ENCODE measurements at regions not wholly inside any gene's neighbourhood (a gene's known extent, or its start where the extent isn't known, plus 50 kb on each side); places are given as distances from the start of the nearest gene placed in this dataset.
"Not testable (repeated sequence)": the region's sequence is repeated elsewhere in the genome, so short reads cannot be mapped to it uniquely, and the experiment has no call there.

DNA sequence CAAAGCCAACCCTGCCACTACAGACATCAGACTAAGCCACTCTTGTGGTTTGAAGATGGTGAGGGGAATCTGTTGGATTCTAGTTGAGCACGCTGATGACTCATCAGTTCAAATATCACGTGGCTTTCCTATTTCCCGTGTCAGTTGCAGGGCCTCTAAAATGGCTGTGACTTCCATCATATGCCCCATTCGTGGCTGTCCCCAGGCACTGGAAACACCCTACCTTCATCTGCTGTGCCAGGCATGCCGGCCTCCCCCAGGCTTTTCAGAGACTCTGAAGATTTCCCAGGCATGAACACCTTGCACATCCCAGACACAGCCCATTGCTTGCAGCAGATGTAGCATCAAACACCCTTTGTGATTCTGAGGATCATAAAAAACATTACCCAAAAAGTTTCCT is 659.9 kb downstream of the UQCRFS1 start:
- DNase-seq = no peak

DNA sequence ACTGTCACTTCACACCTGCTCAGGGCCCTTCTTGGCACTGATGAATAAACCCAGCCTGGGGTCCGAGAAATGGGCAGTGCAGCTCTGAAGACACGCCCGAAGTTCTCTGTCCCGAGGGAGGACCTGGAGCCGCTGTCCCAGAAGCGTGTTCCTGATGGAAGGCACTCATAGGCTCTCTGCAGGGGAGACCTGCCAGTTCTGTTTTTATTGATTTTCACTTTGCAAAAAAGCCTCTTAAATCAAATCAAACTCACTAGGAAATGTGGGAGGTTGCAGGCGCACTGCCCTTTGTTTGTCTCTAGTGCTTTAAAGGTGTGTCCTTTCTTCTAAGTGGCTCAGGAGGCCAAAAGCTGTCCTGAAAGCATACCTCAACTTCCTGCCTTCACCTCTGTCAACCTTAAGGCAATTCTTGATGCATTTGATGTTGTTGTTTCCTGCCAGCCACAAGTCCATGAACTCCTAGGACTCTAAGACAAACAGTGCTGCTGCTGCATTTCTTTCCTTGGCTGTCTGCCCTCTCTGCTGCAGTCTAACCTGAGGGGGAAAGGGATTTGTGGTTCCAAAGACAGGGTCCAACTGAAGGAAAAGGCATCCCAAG is 663.2 kb downstream of the UQCRFS1 start:
- no peak for DNase-seq

DNA sequence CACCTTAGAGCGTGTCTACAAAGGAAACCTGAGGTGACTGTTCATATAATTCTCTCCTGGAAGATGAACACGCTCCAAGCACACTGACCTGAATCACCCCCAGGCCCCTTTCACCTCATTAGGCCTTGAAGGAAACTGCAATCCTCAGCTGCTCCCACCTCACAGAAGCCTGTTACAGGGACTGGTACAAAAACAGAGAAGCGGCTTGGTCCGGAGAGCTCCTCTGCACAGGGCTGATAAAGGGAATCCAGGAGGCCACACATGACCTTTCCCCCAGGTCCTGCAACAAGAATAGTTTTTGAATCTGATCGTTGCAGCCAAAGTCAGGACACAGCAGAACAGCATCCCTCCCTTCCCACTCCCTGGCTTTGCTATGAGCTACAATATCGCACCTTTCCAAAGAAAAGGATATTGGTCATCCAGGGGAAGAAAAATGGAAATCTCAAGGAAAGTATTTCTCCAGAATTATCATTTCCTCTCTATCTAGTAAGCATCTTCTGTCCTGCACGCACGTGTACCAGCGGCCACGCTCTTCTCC is 666.7 kb downstream of the UQCRFS1 start:
- no peak for DNase-seq

DNA sequence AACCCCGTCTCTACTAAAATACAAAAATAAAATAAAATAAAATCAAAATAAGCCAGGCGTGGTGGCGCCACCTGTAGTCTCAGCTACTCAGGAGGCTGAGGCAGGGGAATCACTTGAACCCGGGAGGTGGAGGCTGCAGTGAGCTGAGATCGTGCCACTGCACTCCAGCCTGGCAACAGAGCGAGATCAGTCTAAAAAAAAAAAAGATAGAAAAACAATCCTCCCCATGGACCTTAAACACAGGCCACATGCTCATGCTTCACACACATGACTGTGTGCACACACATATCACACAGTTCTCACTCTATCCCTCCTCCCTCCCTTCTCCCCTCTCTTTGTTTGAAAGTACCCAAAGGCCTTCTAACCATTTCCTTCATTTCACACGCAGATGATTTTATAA is 667.6 kb downstream of the UQCRFS1 start:
- DNase-seq = not testable (repeated sequence)

DNA sequence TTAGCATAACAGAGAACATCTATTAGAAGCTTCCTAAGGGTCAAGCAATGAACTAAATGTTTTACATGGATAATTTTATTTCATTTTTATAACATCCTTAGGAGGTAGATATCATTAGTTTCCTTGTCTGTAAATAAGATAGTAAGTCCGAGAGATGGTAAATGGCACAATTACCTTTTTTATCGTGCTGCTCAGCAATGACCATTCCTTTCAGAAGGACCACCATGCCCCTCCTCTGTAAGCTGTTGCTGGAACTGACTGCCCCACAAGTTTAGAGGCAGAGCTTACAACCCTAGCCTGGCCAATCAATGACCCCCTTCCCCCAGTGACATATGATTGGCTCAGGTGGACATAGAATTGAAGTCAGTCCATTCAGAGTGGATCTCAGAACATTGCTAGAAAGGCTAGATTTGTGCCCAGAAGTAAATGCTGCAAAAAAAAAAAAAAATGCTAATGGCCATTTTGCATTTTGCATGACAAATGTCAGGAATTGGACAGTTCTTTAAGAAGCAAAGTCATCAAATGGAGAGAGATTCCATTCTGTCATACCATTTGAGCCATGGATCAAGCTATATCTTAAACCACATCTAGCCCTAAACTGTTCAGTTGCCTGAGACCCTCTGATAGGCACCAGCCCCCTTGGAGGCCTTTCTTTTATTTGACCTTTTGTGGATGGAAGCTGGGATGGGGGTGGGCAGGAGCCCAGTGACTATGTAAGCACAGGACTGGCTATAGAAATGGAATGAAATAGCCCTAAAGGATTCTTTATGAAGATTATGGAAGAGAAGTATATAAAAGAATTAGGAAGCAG is 668.3 kb downstream of the UQCRFS1 start:
- DNase-seq = no peak

DNA sequence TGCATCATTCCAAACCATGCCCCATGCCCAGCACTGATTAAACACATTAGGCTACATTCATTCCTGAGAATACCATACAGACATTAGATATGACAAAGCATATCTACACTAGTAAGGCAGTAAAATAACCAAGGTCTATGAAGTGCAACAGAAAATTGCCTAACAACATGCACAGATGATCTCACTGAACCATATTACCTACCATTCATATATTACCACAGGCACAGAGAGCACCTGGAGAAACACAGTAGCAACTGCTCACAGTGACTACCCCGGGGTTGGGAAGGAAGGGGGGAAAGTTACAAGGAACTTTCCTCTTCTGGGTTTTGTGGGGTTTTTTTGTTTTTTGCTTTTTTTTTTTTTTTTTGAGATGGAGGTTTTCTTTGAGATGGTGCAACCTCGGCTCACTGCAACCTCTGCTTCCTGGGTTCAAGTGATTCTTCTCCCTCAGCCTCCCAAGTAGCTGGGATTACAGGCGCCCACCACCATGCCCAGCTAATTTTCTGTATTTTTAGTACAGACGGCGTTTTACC is 669.6 kb downstream of the UQCRFS1 start:
- no peak for DNase-seq

DNA sequence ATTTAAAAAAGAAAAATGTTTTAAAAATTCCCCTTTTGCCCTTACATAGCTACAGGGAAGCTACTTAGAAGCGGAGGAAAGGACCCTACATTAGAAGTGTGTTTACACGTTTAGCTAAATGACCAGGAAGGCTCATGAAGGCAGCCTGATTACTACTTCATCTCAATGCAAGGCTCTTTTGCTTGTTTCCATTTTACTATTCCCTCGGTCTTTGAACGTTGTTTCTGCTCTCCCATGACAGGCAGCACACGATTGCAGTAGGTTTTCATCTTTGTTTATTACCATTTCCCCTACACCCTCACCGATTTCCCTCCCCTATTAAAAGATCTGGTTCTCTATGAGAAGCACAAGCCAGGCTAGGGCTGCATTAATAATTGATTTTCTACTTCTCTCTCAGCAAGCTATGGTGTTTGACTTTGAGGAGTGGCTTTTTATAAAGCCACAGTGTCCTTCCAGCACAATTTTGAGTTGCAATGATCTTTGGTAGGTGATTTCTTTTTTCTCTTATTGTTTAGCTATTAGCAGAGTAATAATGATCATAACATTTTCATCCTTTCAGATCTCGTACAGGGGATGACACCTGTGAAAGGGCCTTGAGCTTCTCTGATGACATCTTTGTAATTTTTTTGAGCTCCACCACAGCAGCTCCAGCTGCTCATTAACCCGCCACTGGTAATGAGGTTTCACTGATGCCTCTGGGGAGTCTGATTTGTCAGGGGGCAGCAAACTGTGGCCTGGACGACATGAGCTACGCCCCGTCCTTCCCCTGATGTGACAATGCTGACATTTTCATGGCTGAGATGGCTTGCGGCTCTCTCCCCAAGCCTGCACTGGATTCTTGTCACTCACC is 670.3 kb downstream of the UQCRFS1 start:
- DNase-seq = no peak

DNA sequence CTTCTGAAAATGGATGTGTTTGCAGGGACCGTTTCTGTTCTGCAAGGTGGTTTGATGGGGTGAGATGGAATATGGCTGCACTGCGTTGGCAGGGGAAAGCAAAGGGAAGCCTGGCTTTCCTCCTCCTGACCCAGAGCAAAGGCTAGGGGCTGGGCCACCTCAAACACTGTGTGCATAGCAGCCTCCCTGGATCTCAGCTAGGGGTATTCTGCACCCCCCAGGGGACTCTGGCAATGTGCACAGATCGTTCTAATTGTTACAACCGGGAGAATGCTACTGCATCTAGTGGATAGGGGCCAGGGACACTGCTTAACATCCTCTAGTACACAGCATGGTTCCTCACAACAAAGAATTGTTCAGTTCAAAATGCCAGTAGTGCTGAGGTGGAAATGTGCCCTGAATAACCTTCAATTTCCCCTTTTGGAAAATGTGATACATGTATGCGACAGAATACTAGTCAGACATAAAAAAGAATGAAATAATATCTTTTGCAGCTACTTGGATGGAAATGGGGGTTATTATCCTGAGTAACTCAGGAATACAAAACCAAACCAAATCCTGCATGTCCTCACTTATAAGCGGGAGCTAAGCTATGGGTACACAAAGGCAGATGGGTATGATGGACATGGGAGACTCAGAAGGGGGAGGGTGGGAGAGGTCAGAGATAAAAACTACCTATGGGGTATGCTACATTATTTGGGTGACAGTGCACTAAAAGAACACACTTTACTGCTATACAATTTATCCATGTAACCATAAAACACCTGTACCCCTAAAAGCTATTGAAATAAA is 671.2 kb downstream of the UQCRFS1 start:
- DNase-seq = no peak

DNA sequence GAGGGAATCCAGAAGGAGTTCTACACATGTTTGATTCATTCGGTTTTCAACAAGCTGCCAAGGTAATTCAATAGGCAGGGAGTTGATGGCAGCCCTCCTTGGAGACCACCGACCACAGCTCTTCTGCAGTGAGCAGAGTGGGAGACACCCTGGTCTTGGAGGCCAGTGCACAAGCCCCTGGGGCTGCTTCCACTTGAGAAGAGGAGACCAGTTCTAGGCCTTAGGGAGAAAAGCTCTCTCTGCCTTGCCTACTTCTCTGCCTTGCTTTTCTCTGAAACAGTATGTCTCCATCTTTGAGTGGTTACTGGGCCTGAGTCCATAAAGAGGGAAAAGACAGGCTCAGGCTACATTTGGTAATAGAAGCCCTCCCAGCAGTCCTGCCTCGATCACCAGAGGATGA is 671.9 kb downstream of the UQCRFS1 start:
- DNase-seq = no peak

DNA sequence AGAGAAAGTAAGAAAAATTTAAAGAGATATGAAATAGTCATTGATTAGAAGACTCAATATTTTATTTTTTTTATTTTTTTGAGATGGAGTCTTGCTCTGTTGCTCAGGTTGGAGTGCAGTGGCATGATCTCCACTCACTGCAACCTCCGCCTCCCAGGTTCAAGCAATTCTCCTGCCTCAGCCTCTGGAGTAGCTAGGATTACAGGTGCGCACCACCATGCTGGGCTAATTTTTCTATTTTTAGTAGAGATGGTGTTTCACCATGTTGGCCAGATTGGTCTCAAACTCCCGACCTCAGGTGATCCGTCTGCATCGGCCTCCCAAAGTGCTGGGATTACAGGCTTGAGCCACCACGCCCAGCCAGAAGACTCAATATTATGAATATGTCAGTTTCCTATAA is 672.6 kb downstream of the UQCRFS1 start:
- not testable (repeated sequence) for DNase-seq

DNA sequence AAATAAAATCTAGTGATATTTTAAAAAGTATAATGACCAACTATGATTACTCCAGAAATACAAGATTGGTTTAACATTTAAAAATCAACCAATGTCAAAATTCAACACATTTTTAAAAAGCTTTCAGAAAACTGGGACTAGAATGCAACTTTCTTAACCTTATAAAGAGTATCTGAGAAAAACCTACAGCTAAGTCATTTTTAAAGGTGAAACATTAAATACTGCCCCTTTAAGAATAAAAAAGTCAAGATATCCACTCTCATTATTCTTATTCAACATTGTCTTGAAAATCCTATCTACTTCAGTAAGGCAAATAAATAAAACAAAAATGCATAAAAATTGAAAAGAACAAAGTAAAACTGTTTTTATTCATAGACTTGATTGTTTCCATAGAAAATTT is 673.2 kb downstream of the UQCRFS1 start:
- no peak for DNase-seq

DNA sequence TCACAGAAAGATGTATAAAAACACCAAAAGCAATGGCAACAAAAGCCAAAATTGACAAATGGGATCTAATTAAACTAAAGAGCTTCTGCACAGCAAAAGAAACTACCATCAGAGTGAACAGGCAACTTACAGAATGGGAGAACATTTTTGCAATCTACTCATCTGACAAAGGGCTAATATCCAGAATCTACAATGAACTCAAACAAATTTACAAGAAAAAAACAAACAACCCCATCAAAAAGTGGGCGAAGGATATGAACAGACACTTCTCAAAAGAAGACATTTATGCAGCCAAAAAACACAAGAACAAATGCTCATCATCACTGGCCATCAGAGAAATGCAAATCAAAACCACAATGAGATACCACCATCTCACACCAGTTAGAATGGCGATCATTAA is 674.4 kb downstream of the UQCRFS1 start:
- not testable (repeated sequence) for DNase-seq

DNA sequence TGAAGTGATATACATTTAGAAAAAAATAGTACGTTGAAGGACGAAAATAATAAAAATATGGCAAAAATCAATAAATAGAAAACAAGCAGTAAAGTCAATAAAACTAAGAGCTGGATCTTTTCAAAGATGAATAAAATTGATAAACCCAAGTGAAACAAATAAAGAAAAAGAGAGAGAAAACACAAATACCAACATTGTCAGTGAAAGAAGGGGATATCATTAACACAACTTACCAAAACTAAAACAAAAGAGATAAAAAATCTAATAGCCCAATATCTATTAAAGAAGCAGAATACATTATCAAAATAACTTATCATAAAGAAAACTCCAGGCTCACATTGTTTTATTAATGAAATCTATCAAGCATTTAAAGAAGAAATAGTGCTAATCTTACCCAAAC is 675.1 kb downstream of the UQCRFS1 start:
- DNase-seq = no peak

DNA sequence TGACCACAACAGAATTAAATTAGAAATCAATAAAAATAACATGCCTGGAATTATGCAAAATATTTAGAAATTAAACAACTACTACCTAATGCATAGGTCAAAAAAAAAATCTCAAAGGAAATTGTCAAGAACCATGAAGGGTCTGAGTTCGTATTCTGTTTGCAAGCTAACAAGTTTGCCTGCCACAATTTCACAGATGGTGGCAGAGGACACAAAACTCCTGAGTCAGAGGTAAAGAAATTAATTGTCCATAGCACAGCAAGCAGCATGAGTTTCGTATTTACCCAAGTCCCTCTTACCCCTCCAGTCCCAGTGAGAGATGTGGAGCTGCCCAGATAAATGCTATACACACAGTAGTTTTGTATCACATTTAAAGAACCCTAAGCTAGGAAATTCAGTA is 675.9 kb downstream of the UQCRFS1 start:
- DNase-seq = no peak

DNA sequence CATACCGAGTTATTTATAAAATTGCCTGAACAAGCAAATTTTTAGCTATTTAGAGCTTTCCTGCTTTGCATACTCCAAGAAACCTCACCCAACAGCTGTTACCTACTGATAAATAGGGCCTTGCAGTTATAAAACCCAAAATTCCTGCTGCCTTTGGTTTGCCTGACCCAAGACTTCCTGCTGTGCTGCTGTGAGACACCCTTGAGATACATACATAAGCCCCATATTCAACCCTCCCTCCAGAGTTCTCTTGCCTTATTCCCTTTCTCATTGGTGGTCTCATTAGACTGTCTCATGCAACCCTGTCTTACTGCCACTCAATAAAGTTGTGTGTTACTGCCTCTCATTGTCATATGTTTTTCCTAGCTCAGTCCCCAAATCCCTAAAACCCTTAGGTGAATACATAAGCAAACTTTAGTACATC is 677.6 kb downstream of the UQCRFS1 start:
- DNase-seq = no peak

DNA sequence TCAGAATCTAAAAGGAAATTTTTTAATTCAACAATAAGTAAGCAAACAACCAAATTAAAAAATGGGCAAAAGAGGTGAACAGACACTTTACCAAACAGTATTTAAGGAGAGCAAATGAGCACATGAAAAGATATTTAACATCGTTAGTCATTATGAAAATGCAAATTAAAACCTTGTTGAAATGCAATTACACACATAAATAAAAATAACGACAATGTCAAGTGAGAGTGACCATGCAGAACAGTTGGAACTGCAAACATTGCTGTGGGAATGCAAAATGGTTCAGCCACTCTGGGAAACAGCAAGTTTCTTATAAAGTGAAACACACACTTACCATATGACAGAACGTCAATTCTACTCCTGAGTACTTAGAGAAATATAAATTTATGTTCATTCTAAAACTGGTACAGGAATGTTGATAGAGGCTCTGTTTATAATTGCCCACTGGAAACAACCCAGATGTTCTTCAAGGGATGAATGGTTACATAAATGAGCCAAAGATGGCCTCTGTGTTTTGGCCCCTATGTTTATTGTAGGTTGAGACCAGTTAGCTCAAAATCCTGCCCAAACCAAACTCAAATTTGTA is 678.1 kb downstream of the UQCRFS1 start:
- DNase-seq = no peak

DNA sequence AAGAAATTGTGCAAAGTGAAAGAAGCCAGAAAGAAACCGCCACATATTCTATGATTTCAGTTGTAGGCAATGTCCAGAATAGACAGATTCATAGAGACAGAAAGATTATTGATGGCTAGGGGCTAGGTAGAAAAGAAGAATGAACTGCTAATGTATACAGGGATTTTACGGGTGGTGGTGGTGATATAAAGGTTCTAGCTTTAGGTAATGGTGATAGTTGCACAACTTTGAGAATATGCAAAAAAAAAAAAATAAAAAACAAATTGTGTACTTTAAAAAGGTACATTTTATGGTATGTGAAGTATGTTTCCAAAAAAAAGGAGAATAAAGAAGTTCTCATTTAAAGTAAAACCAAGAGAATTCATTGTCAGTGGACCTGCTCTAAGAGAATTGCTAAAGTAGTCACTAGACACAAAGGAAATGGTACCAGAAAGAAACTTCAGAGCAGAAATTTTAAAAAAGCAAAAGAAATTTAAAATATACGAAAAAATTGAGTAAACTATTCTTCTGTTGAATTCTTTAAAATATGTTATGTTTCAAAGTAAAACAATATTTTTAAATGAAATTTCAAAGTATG is 680.1 kb downstream of the UQCRFS1 start:
- DNase-seq = no peak

DNA sequence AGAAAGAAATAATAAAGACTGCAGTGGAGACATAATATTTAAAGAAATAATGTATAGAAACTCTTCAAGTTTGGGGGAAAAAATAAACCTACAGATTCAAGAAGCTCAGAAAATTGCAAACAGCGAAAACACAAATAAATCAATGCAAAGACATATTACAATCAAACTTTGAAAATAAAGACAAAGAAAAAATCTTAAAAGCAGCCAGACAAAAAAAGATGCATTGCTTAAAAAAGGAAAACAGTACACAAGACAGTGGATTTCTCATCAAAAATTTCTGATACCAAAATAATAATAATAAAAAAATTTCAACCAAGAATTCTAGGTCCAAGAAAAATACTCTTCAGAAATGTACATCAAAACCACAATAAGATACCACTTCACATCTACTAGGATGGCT is 681.0 kb downstream of the UQCRFS1 start:
- no peak for DNase-seq

DNA sequence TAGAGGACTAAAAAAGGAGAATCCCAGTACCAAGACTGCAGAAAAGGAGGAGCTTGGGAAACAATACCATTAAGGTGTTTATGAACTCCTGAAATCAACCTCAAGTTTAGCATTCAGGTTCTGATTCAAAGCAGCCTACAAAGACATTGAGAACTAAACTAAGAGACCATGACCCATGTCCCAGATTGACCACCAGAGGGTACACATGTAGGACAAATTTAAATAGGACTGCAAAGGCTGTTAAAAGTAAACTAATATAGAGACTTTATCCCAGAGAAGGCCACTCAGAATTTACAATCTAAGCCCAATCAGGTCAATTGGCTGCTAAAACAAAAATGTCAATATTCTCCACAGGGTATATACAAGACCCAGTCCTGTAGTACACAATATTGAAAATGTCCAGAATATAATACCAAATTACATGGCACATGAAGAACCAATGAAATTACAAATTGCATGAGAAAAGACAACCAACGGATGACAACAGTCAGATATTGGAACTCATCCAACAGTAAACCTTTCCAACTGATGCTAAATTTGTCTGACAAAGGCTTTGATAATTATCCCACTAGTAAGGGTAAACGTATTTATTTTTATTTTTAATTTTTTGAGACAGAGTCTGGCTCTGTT is 682.4 kb downstream of the UQCRFS1 start:
- no peak for DNase-seq

DNA sequence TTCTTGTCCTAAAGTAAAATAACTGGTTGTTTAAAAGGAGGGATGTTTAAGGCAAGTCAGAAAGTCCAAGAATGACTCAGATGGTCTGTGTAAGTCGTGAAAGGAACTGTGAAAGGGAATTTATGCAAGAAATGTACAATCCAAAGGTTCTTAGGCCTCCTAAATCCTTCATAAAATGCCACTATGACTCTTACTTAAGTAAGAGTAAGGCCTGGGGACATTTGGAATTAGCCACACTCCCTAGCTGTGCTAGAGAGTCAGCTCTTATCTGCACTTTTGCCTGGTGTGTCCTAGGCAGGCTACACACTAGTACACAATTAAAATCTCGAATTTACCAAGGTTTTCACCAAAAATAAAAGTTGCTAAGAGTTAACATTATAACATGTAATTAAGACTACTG is 686.9 kb downstream of the UQCRFS1 start:
- no peak for DNase-seq

DNA sequence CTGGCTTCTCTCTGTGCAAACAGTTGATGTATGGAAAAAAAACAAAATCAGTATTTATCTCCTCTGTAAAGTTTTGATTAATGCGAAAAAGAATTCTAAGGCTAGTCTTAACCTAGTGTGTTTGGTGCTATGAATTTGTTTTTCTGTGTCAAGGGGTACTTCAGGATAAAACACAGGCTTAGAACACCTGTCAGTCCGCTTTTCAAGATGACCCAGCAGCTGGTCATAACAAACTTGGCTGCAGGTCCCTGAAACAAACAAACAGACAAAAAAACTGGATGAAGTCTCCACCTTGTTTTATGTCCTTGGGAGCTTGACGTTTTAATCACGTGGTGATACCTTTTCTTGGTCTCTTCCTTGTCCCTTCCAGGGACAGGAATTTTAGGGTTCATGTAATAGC is 689.3 kb downstream of the UQCRFS1 start:
- DNase-seq = no peak

All from NCI-H2081 (cell line).